ENCODE measurements at regions not wholly inside any gene's neighbourhood (a gene's known extent, or its start where the extent isn't known, plus 50 kb on each side); places are given as distances from the start of the nearest gene placed in this dataset.

DNA sequence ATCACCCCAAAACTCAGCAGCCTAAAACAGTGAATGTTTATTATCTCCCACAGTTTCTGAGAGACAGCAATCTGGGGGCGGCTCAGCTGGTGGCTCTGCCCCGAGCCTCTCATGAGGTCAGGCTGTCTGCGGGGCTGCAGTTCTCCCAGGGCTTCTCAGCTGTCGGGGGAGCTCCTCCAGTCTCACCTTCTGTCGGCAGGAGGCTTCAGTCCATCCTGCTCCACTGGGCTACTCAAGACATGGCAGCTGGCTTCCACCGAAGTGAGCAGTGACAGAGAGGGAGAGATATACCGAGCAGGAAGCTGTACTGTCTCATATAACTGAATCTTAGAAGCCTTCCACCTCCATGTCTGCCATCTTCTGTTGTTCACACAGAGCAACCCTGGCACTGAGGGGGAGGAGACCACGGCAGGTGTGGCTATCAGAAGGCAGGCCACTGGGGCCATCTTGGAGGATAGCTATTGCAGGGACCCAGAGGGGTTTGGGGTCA is 72.8 kb upstream of the ITGA11 start:
- no peaks in the 10 kb centered on the region for H3K27me3 ChIP-seq (replicated peaks; ENCODE audit: insufficient read depth, low read length)
- H3K9me3 ChIP-seq (replicated peaks; ENCODE audit: insufficient read depth, low read length), result no peaks in the 10 kb centered on the region
- no peaks in the 10 kb centered on the region for H3K9me2 ChIP-seq (replicated peaks; ENCODE audit: insufficient read depth, low read length)
- no peak overlapping the region for H2AFZ ChIP-seq (ENCODE audit: low read length)
- H3K4me2 ChIP-seq (ENCODE audit: low read depth, low read length), result no peak overlapping the region
- H3K79me2 ChIP-seq (ENCODE audit: low read length), result no peaks in the 10 kb centered on the region
- no peaks in the 10 kb centered on the region for H4K20me1 ChIP-seq (ENCODE audit: insufficient read depth, low read length)
- H3K9ac ChIP-seq (ENCODE audit: low read length), result no peak overlapping the region
- no peaks in the 10 kb centered on the region for H3K4me1 ChIP-seq (ENCODE audit: low read length)
- no peak overlapping the region for H3K27ac ChIP-seq (ENCODE audit: low read length)
- H3F3A ChIP-seq (ENCODE audit: insufficient read depth, low read length), result no peaks in the 10 kb centered on the region
- H3K36me3 ChIP-seq (replicated peaks; ENCODE audit: insufficient read depth, low read length), result no peaks in the 10 kb centered on the region
- H3K4me3 ChIP-seq (ENCODE audit: low read length), result no peak overlapping the region
- TF ChIP-seq CTCF (IDR thresholded peaks at IDR 0.05; ENCODE audit: low read length), result no peak
- TF ChIP-seq EZH2 (optimal IDR thresholded peaks at IDR 0.05; ENCODE audit: low read depth, low read length), result no peak
- no peak for TF ChIP-seq EZH2phosphoT487 (IDR thresholded peaks at IDR 0.05; ENCODE audit: low read length)
- no peak for DNase-seq

DNA sequence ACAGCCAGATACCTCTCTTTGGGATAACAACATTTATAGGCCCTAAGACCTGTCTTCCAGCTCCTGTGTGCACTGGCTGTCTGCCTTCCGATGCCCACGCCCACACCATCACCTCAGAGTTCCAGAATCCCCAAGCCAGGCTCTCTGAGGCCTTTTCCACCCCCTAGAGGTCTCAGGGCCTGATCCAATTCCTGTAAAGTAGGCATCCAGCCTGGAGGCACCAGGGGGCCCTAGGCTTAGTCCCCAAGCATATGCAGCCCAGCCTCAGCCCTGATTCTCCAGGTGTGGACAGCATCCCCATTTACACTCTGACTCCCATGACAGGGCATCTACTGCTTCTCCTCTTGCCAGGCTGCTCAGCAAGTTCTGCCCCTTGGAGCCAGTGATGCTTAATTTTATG is 72.7 kb upstream of the CORO2B start:
- H3K27ac ChIP-seq (ENCODE audit: low read length), result no peak overlapping the region
- H3K4me3 ChIP-seq (ENCODE audit: low read length), result no peak overlapping the region
- TF ChIP-seq EZH2phosphoT487 (IDR thresholded peaks at IDR 0.05; ENCODE audit: low read length) (no peak), EZH2 (optimal IDR thresholded peaks at IDR 0.05; ENCODE audit: low read depth, low read length) (no peak)

DNA sequence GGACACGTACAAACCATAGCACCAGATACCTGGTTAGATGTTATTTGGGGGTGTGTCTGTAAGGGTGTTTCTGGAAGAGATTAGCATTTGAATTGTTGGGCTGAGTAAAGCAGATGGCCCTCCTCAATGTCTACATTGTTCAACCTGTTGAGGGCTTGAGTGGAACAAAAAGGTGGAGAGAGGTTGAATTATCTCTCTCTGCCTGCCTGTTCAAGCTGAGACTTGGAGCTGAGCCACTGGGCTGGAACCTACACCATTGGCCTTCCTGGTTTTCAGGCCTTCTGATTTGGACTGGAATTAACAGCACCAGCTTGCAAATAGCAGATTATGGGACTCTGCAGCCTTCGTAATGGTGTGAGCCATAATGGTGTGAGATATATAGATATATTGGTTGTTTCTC is 71.3 kb upstream of the CORO2B start:
- no peaks in the 10 kb centered on the region for H3F3A ChIP-seq (ENCODE audit: insufficient read depth, low read length)
- DNase-seq, result no peak
- H3K4me3 ChIP-seq (ENCODE audit: low read length), result no peak overlapping the region
- no peaks in the 10 kb centered on the region for H3K27me3 ChIP-seq (replicated peaks; ENCODE audit: insufficient read depth, low read length)
- no peak for TF ChIP-seq EZH2phosphoT487 (IDR thresholded peaks at IDR 0.05; ENCODE audit: low read length)
- TF ChIP-seq EZH2 (optimal IDR thresholded peaks at IDR 0.05; ENCODE audit: low read depth, low read length), result no peak
- no peak for TF ChIP-seq CTCF (IDR thresholded peaks at IDR 0.05; ENCODE audit: low read length)
- H3K36me3 ChIP-seq (replicated peaks; ENCODE audit: insufficient read depth, low read length), result no peaks in the 10 kb centered on the region
- no peak overlapping the region for H3K4me2 ChIP-seq (ENCODE audit: low read depth, low read length)
- no peaks in the 10 kb centered on the region for H3K9me2 ChIP-seq (replicated peaks; ENCODE audit: insufficient read depth, low read length)
- H3K79me2 ChIP-seq (ENCODE audit: low read length), result no peaks in the 10 kb centered on the region
- H3K9me3 ChIP-seq (replicated peaks; ENCODE audit: insufficient read depth, low read length), result no peaks in the 10 kb centered on the region
- no peak overlapping the region for H3K27ac ChIP-seq (ENCODE audit: low read length)
- no peak overlapping the region for H3K9ac ChIP-seq (ENCODE audit: low read length)
- no peak overlapping the region for H2AFZ ChIP-seq (ENCODE audit: low read length)
- H4K20me1 ChIP-seq (ENCODE audit: insufficient read depth, low read length), result no peaks in the 10 kb centered on the region
- no peaks in the 10 kb centered on the region for H3K4me1 ChIP-seq (ENCODE audit: low read length)

More for the DNA sequence above, 72.7 kb upstream of the CORO2B start:
- no peaks in the 10 kb centered on the region for H3F3A ChIP-seq (ENCODE audit: insufficient read depth, low read length)
- H3K27me3 ChIP-seq (replicated peaks; ENCODE audit: insufficient read depth, low read length), result no peaks in the 10 kb centered on the region
- no peak overlapping the region for H3K9ac ChIP-seq (ENCODE audit: low read length)
- no peaks in the 10 kb centered on the region for H3K4me1 ChIP-seq (ENCODE audit: low read length)
- no peak overlapping the region for H2AFZ ChIP-seq (ENCODE audit: low read length)
- H3K79me2 ChIP-seq (ENCODE audit: low read length), result no peaks in the 10 kb centered on the region
- H3K9me3 ChIP-seq (replicated peaks; ENCODE audit: insufficient read depth, low read length), result no peaks in the 10 kb centered on the region
- no peak overlapping the region for H3K4me2 ChIP-seq (ENCODE audit: low read depth, low read length)
- no peaks in the 10 kb centered on the region for H4K20me1 ChIP-seq (ENCODE audit: insufficient read depth, low read length)
- no peak for DNase-seq
- H3K9me2 ChIP-seq (replicated peaks; ENCODE audit: insufficient read depth, low read length), result no peaks in the 10 kb centered on the region
- no peaks in the 10 kb centered on the region for H3K36me3 ChIP-seq (replicated peaks; ENCODE audit: insufficient read depth, low read length)

DNA sequence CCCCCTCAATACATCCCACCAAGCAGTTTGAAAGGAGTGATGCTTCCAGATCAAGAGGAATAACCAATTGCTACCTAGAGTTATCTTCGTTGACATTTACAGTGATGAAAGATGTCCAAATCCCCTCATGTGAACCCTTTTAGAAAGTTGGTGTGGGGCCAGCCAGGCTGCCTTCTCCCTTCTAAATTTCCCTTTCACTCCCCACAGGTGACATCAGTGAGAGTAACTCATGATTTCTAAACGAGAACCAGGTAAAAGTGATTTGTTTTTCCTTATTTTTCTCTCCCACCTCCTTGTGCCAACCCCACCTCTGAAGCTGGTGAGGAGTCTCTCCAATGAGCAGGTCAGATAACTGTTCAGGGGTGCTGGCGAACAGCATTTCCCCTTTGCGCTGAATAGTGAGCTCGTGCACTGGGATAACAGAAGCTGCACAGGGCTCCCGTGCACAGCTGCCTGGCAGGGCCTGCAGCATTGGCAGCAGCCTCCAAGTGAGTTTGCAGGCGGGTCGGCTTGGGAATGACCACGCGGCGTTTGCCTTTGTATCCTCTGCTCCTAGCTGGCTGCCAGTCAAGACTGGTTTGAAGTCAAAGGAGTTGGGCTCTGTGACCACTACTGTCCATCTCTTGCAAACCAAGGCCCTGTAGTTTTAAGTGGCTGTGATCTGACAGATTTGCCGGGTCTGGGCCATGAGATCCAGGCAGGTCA is 70.2 kb upstream of the CORO2B start:
- no peaks in the 10 kb centered on the region for H3K36me3 ChIP-seq (replicated peaks; ENCODE audit: insufficient read depth, low read length)
- H3K4me2 ChIP-seq (ENCODE audit: low read depth, low read length), result no peak overlapping the region
- no peak for TF ChIP-seq EZH2 (optimal IDR thresholded peaks at IDR 0.05; ENCODE audit: low read depth, low read length)
- TF ChIP-seq CTCF (IDR thresholded peaks at IDR 0.05; ENCODE audit: low read length), result no peak
- no peak for TF ChIP-seq EZH2phosphoT487 (IDR thresholded peaks at IDR 0.05; ENCODE audit: low read length)
- H3K27ac ChIP-seq (ENCODE audit: low read length), result no peak overlapping the region
- no peak overlapping the region for H3K4me3 ChIP-seq (ENCODE audit: low read length)
- no peaks in the 10 kb centered on the region for H3K9me3 ChIP-seq (replicated peaks; ENCODE audit: insufficient read depth, low read length)
- DNase-seq, result no peak
- H3K9ac ChIP-seq (ENCODE audit: low read length), result no peak overlapping the region
- no peaks in the 10 kb centered on the region for H3K27me3 ChIP-seq (replicated peaks; ENCODE audit: insufficient read depth, low read length)
- no peaks in the 10 kb centered on the region for H3K9me2 ChIP-seq (replicated peaks; ENCODE audit: insufficient read depth, low read length)
- no peaks in the 10 kb centered on the region for H3K79me2 ChIP-seq (ENCODE audit: low read length)
- no peaks in the 10 kb centered on the region for H3F3A ChIP-seq (ENCODE audit: insufficient read depth, low read length)
- H3K4me1 ChIP-seq (ENCODE audit: low read length), result no peaks in the 10 kb centered on the region
- no peaks in the 10 kb centered on the region for H4K20me1 ChIP-seq (ENCODE audit: insufficient read depth, low read length)
- no peak overlapping the region for H2AFZ ChIP-seq (ENCODE audit: low read length)
